Activated CD8-positive, alpha-beta memory T cell treated with anti-CD3 and anti-CD28 coated beads for 48 hours (primary cell): ENCODE measurements at regions not wholly inside any gene's neighbourhood (a gene's known extent, or its start where the extent isn't known, plus 50 kb on each side); places are given as distances from the start of the nearest gene placed in this dataset.
"Not testable (repeated sequence)": the region's sequence is repeated elsewhere in the genome, so short reads cannot be mapped to it uniquely, and the experiment has no call there.

ENCODE experiments used
- DNase-seq, 3 experiments: peaks; one replicate each; pipeline ENCODE4 v3.0.0-alpha.2; 2020; ENCODE audit warnings: low read depth in 2 of 3, low spot score in 2 of 3

DNA sequence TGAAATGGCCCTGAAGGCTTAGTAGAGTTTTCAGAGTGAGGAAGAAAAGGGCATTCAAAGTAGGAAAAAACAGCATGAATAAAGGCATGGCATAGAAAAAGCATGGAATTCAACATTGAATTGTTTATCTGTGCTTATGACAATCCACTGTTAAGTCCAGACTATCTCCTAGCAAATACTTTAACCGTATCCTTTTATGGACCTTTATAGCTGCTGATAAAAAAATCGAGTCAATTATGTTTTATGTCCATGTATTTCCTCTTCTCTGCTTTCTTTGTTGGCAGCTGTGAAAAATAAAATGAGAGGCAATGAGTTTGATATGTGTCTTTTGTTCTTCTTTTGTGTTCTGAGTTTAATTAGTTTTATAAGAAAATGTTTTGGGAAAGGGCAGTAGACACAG, 70.4 kb downstream of the TDRD15 start:
- DNase-seq: no peak

- DNase-seq: no peak
These were observed 71.1 kb downstream of the TDRD15 start for GRCh38 chr2:21194858-21195271.

DNA sequence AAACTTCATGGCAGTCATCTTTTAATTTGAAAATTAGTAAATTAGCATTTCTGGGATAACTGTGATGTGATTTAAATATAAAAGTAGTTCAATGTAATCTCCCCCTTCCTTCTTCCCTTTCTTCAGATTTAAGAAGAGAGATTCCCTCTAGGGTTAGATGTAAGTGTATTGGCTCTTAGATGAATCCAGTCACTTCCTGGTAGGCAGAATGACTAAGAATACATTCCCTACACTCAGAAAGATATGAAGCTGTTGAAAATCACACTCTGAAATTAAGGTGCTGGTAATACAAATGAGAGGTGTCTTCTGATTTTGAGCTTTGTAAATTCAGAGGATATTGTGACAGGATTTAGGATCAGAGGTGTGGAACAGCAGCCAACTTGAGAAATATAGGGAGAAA, 71.6 kb downstream of the TDRD15 start:
- DNase-seq: no peak

- DNase-seq: no peak
These were observed 74.9 kb downstream of the TDRD15 start for GRCh38 chr2:21198637-21199036.

DNA sequence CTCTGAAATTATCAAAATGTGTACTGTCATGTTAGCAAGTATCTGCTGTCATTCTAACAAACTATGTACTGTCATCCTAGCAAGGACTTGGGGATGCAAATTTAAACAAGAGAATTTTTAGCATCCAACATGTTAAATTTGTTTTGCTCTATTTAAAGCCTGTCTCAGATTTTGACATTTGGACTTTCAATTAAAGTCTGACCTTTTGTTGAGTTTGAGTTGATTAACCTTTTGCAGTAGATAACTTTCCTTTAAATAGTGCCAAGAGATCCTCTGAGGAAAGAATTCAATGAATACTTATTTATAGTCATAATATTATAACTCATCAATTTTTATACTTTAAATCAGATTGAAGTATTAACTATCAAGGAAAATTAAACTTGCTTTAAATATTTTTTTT, 80.2 kb downstream of the TDRD15 start:
- DNase-seq: no peak

DNA sequence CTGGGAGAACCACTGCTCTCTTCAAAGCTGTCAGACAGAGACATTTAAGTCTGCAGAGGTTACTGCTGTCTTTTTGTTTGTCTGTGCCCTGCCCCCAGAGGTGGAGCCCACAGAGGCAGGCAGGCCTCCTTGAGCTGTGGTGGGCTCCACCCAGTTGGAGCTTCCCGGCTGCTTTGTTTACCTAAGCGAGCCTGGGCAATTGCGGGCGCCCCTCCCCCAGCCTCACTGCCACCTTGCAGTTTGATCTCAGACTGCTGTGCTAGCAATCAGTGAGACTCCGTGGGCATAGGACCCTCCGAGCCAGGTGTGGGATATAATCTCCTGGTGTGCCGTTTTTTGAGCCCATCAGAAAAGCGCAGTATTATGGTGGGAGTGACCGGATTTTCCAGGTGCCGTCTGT, 90.3 kb downstream of the TDRD15 start:
- DNase-seq: not testable (repeated sequence)

DNA sequence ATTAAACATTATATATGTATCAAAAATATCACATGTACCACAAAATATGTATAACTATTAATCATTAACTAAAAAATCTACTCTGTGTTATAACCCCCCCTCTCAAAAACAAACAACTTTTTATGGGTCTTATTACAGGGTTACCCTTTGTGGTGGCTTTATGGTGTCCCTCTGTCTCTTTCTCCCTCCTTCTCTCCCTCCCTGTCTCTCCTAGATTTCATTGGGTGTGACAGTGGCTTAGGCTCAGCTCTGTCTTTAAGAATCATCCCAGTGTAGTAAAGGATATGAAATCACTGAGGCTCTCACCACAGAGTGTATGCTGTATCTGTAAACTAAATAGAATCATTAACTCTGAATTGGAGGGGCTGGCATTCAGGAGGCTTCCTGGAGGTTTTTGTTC, 93.7 kb downstream of the TDRD15 start:
- no peak for DNase-seq

DNA sequence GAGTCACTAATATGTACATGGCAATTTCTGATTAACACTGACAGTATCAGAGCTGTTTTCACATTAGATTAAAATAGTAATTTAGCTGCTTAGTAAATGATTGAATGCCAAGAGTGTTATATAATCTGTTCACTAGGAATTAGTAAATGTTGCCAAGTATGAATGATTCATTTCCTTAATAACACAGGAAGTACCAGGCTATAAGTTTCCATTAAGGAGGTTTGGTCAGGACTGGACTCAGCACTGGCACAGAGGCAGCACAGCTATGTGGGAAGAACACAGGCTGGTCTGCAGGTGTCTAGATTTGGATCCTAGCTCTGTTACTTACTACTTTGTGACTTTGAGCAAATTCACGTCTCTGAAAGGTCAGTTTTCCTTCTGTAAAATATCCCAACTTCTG, 97.2 kb downstream of the TDRD15 start:
- no peak for DNase-seq

- DNase-seq: no peak
These were observed 99.8 kb downstream of the TDRD15 start for GRCh38 chr2:21223618-21224017.

- no peak for DNase-seq
These were observed 104.5 kb downstream of the TDRD15 start for GRCh38 chr2:21228041-21228895.

- DNase-seq: no peak
These were observed 105.5 kb downstream of the TDRD15 start for GRCh38 chr2:21229302-21229701.

GRCh38 chr2:21230140-21230539, 106.4 kb downstream of the TDRD15 start:
- DNase-seq: no peak

GRCh38 chr2:21231985-21232384, 108.2 kb downstream of the TDRD15 start:
- no peak for DNase-seq

DNA sequence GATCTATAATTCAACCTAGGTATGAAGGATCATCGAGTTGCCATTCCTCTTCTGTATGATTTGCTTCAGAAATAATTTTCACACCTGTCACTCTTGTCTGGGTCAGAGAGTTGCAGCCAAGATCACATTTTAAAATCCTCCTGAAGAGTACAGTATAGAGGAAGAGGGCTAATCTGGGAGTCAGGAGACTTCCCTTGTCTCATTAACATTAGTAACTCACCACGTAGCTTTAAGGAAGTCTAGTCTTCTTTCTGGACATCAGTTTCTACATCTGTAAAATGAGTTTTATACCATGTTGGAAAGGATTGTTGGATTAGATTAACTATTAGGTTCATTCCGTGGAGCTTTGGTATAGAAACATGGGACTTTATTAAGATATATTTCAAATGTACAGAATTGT, 109.4 kb downstream of the TDRD15 start:
- no peak for DNase-seq

DNA sequence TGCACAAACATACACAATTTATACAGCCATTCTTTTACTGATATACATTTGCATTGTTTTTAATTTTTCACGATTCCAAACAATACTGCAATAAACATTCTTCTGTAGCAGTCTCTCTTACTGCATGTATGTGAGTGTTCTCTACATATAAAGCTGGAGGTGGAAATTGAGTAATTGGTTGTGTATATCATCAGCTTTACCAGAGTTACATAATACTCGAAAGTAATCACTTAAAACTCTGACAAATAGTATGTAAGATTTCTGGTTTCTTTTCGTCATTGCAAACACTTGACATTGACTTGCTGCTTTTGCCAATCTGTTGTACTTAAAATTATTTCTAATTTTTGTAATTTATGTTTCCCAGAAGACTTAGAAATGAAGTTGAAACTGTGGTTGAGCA, 110.2 kb downstream of the TDRD15 start:
- DNase-seq: no peak

GRCh38 chr2:21234464-21235120, 110.8 kb downstream of the TDRD15 start:
- DNase-seq: no peak

DNA sequence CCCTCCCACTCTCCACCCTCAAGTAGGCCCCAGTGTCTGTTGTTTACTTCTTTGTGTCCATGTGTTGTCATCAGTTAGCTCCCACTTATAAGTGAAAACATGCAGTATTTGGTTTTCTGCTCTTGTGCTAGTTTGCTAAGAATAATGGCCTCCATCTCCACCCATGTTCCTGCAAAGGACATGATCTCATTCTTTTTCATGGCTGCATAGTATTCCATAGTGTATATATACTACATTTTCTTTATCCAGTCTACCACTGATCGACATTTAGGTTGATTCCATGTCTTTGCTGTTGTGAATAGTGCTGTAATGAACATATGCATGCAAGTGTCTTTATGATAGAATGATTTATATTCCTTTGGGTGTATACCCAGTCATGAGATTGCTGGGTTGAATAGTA, 116.0 kb downstream of the TDRD15 start:
- DNase-seq: not testable (repeated sequence)

DNA sequence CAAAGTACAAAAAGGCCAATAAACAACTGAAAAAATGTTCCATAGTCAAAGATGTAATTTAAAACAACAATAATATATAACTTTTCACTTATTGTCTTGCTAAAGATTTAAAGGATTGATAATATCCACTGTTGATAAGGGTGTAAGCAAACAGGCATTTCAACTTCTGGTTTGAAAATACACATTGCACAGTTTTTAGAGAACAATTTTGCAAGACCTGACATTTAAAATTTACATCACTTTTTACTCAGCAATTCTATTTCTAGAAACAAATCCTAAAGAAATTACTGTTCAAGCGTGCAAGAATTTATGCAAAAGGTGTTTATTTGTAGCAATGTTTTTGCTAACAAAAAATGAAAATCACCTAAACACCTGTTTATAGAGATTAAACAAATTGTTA, 120.4 kb downstream of the TDRD15 start:
- DNase-seq: no peak

DNA sequence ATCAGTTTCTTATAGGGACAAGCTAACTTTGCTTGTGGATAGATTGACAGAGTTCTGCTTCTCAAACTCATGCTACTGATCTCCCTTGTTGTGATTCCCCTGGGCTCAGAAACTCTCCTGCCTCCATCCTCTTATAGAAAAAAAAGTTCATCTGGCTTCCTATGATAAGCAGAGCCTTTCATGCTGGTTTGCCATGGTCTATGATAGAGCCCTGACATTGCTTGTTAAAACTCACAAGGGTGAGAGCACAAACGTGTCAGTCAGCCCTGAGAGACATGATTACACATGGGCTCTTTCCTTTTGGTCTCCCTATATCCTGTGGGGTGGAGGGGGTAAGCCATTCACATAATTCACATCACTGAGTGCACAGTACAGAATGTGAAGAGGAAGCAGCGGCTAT, 121.8 kb downstream of the TDRD15 start:
- DNase-seq: no peak

DNA sequence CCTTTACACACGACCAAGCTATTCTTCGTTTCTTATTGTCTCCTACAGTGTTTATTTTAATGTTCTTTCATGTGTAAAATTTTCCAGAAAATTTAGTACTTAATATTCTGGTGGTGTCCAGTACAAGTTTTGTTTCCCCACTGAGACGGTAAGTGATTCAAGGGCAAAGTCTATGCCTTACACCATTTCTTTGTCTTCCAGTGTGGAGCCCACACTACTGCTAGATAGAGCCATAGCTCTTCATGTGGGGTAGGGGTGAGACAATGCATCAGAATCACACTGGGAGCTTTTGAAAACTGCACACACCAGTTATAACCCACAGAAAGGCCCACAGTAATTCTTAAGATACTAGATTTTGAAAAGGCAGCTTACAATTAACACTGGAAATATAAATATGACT, 125.6 kb downstream of the TDRD15 start:
- DNase-seq: no peak

DNA sequence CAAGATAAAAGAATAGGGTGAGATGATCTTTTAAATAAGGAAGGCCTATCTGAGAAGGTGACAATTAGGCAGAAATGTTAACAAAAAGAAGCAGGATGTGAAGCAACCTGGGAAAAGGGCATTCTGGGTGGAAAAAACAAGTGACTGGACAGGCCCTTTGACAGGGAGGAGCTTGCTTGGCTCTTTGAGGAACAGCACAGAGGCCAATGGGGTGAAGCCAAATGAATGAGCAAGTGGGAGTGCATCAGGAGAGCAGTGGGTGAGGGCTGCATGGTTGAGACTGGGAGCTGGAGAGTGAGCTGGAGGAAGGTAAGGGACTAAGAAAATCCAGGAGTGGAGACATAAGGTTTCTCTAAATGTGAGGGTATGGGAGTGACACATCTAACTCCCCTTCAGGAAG, 126.9 kb downstream of the TDRD15 start:
- DNase-seq: no peak

- DNase-seq: no peak
These were observed 127.6 kb downstream of the TDRD15 start for GRCh38 chr2:21251216-21251980.
